ENCODE measurements at regions not wholly inside any gene's neighbourhood (a gene's known extent, or its start where the extent isn't known, plus 50 kb on each side); places are given as distances from the start of the nearest gene placed in this dataset.

- no peaks in the 10 kb centered on the region for H3K36me3 Mint-ChIP-seq (ENCODE audit: low read depth, unreplicated experiment)
- DNase-seq (ENCODE audit: low spot score) = no peak
- H3K27me3 Mint-ChIP-seq (ENCODE audit: unreplicated experiment) = peaks cover 1% of the 10 kb centered on the region
- H3K4me3 Mint-ChIP-seq (ENCODE audit: unreplicated experiment) = no peak overlapping the region
- no peak overlapping the region for H3K27ac Mint-ChIP-seq (ENCODE audit: unreplicated experiment)
- peaks cover 2% of the 10 kb centered on the region for H3K4me1 Mint-ChIP-seq (ENCODE audit: unreplicated experiment)
- no peak for TF ChIP-seq CTCF (IDR thresholded peaks at IDR 0.05; ENCODE audit: unreplicated experiment)
- no peaks in the 10 kb centered on the region for H3K9me3 Mint-ChIP-seq (ENCODE audit: unreplicated experiment)
Measured at GRCh38 chr9:12497790-12498189, 195.4 kb upstream of the TYRP1 start.

- Mint-ChIP-seq H3K4me1 (ENCODE audit: unreplicated experiment) (no peaks in the 10 kb centered on the region), H3K27ac (ENCODE audit: unreplicated experiment) (no peak overlapping the region), H3K27me3 (ENCODE audit: unreplicated experiment) (peaks cover 3% of the 10 kb centered on the region), H3K9me3 (ENCODE audit: unreplicated experiment) (no peaks in the 10 kb centered on the region), H3K4me3 (ENCODE audit: unreplicated experiment) (no peak overlapping the region), H3K36me3 (ENCODE audit: low read depth, unreplicated experiment) (no peaks in the 10 kb centered on the region)
- TF ChIP-seq CTCF (IDR thresholded peaks at IDR 0.05; ENCODE audit: unreplicated experiment) = no peak
- no peak for DNase-seq (ENCODE audit: low spot score)
Measured at GRCh38 chr9:12502520-12502919, 190.7 kb upstream of the TYRP1 start.

- no peak for DNase-seq (ENCODE audit: low spot score)
- Mint-ChIP-seq H3K9me3 (ENCODE audit: unreplicated experiment) (no peaks in the 10 kb centered on the region), H3K4me3 (ENCODE audit: unreplicated experiment) (no peak overlapping the region), H3K4me1 (ENCODE audit: unreplicated experiment) (no peaks in the 10 kb centered on the region), H3K27me3 (ENCODE audit: unreplicated experiment) (peaks cover 3% of the 10 kb centered on the region), H3K27ac (ENCODE audit: unreplicated experiment) (no peak overlapping the region), H3K36me3 (ENCODE audit: low read depth, unreplicated experiment) (no peaks in the 10 kb centered on the region)
- TF ChIP-seq CTCF (IDR thresholded peaks at IDR 0.05; ENCODE audit: unreplicated experiment) = no peak
Measured at GRCh38 chr9:12503606-12504122, 189.5 kb upstream of the TYRP1 start.

GRCh38 chr9:12510551-12510950 lies 182.6 kb upstream of the TYRP1 start:
- no peaks in the 10 kb centered on the region for H3K9me3 Mint-ChIP-seq (ENCODE audit: unreplicated experiment)
- no peak for DNase-seq (ENCODE audit: low spot score)
- no peaks in the 10 kb centered on the region for H3K4me1 Mint-ChIP-seq (ENCODE audit: unreplicated experiment)
- H3K4me3 Mint-ChIP-seq (ENCODE audit: unreplicated experiment) = no peak overlapping the region
- no peaks in the 10 kb centered on the region for H3K36me3 Mint-ChIP-seq (ENCODE audit: low read depth, unreplicated experiment)
- no peak overlapping the region for H3K27ac Mint-ChIP-seq (ENCODE audit: unreplicated experiment)
- H3K27me3 Mint-ChIP-seq (ENCODE audit: unreplicated experiment) = no peaks in the 10 kb centered on the region
- TF ChIP-seq CTCF (IDR thresholded peaks at IDR 0.05; ENCODE audit: unreplicated experiment) = no peak

GRCh38 chr9:12511726-12512125 lies 181.5 kb upstream of the TYRP1 start:
- Mint-ChIP-seq H3K27ac (ENCODE audit: unreplicated experiment) (no peak overlapping the region), H3K27me3 (ENCODE audit: unreplicated experiment) (no peaks in the 10 kb centered on the region), H3K9me3 (ENCODE audit: unreplicated experiment) (no peaks in the 10 kb centered on the region), H3K4me1 (ENCODE audit: unreplicated experiment) (no peaks in the 10 kb centered on the region), H3K36me3 (ENCODE audit: low read depth, unreplicated experiment) (no peaks in the 10 kb centered on the region), H3K4me3 (ENCODE audit: unreplicated experiment) (no peak overlapping the region)
- DNase-seq (ENCODE audit: low spot score) = no peak
- no peak for TF ChIP-seq CTCF (IDR thresholded peaks at IDR 0.05; ENCODE audit: unreplicated experiment)
